ENCODE measurements at regions not wholly inside any gene's neighbourhood (a gene's known extent, or its start where the extent isn't known, plus 50 kb on each side); places are given as distances from the start of the nearest gene placed in this dataset.
"Not testable (repeated sequence)": the region's sequence is repeated elsewhere in the genome, so short reads cannot be mapped to it uniquely, and the experiment has no call there.

- not testable (repeated sequence) for H3K4me3 ChIP-seq (ENCODE audit: low read length); H3K27ac ChIP-seq (ENCODE audit: low read length); H3K9me3 ChIP-seq (ENCODE audit: insufficient read depth, low read depth, low read length); H3K9ac ChIP-seq (ENCODE audit: low read depth, low read length); H3K4me1 ChIP-seq (ENCODE audit: insufficient read depth, low read length); H3K27me3 ChIP-seq (ENCODE audit: insufficient read depth, low read length); H3K36me3 ChIP-seq (ENCODE audit: insufficient read depth, low read depth, low read length)
These were observed 274.9 kb upstream of the KIAA1217 start for GRCh38 chr10:23934023-23934422.

DNA sequence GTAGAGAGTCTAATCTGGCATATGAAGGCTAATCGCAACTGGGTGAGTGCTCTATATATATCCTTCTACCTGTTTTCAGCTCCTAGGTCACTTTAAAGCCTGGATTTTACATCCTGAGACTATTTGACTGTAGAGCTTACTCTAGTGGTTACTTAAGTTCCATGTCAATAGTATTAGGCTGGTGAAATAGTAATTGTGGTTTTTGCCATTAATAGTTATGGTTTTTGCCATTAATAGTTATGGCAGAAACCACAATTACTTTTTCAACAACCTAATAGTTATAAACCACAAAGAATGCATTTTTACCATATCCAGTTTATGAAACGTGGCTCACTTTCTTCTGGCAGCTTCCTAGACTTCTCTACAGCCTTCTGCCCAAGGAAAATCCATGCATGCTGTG is 263.1 kb upstream of the KIAA1217 start:
- H3K36me3 ChIP-seq (ENCODE audit: insufficient read depth, low read depth, low read length), result no peaks in the 10 kb centered on the region
- H3K9me3 ChIP-seq (ENCODE audit: insufficient read depth, low read depth, low read length), result no peaks in the 10 kb centered on the region
- H3K27me3 ChIP-seq (ENCODE audit: insufficient read depth, low read length), result no peaks in the 10 kb centered on the region
- H3K27ac ChIP-seq (ENCODE audit: low read length), result no peak overlapping the region
- no peak overlapping the region for H3K4me3 ChIP-seq (ENCODE audit: low read length)
- no peaks in the 10 kb centered on the region for H3K4me1 ChIP-seq (ENCODE audit: insufficient read depth, low read length)
- H3K9ac ChIP-seq (ENCODE audit: low read depth, low read length), result no peak overlapping the region

DNA sequence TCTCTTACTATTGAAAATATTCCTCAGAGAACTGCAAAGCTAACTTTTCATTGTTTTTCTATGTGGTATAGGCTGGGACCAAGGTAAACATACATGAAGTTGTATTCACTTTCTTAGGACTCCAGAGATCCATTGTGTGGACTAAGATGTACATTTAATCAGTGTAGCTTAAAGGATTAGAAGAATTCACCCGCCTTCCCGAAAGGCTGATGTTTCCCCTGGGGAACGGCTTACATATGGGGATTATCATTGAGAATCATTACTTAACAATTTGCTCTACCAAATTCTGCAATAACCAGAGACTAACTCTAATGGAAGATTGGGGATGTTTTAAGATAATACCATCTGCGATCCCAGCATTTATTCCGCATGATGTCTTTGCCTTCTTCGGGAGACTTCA is 257.1 kb upstream of the KIAA1217 start:
- H3K27ac ChIP-seq (ENCODE audit: low read length), result no peak overlapping the region
- no peaks in the 10 kb centered on the region for H3K4me1 ChIP-seq (ENCODE audit: insufficient read depth, low read length)
- no peaks in the 10 kb centered on the region for H3K27me3 ChIP-seq (ENCODE audit: insufficient read depth, low read length)
- no peaks in the 10 kb centered on the region for H3K36me3 ChIP-seq (ENCODE audit: insufficient read depth, low read depth, low read length)
- peaks cover 18% of the 10 kb centered on the region for H3K9me3 ChIP-seq (ENCODE audit: insufficient read depth, low read depth, low read length)
- no peak overlapping the region for H3K9ac ChIP-seq (ENCODE audit: low read depth, low read length)
- no peak overlapping the region for H3K4me3 ChIP-seq (ENCODE audit: low read length)

- Histone ChIP-seq H3K4me1 (ENCODE audit: insufficient read depth, low read length) (no peaks in the 10 kb centered on the region), H3K9ac (ENCODE audit: low read depth, low read length) (no peak overlapping the region), H3K9me3 (ENCODE audit: insufficient read depth, low read depth, low read length) (peaks cover 18% of the 10 kb centered on the region)
These were observed 253.3 kb upstream of the KIAA1217 start for GRCh38 chr10:23955456-23956225.

GRCh38 chr10:23965123-23965522 is 243.8 kb upstream of the KIAA1217 start:
- Histone ChIP-seq H3K9ac (ENCODE audit: low read depth, low read length) (no peak overlapping the region), H3K27me3 (ENCODE audit: insufficient read depth, low read length) (no peaks in the 10 kb centered on the region), H3K36me3 (ENCODE audit: insufficient read depth, low read depth, low read length) (no peaks in the 10 kb centered on the region)

More at GRCh38 chr10:23955456-23956225, 253.3 kb upstream of the KIAA1217 start:
- H3K4me3 ChIP-seq (ENCODE audit: low read length), result no peak overlapping the region
- H3K27ac ChIP-seq (ENCODE audit: low read length), result no peak overlapping the region
- no peaks in the 10 kb centered on the region for H3K27me3 ChIP-seq (ENCODE audit: insufficient read depth, low read length)
- H3K36me3 ChIP-seq (ENCODE audit: insufficient read depth, low read depth, low read length), result no peaks in the 10 kb centered on the region

DNA sequence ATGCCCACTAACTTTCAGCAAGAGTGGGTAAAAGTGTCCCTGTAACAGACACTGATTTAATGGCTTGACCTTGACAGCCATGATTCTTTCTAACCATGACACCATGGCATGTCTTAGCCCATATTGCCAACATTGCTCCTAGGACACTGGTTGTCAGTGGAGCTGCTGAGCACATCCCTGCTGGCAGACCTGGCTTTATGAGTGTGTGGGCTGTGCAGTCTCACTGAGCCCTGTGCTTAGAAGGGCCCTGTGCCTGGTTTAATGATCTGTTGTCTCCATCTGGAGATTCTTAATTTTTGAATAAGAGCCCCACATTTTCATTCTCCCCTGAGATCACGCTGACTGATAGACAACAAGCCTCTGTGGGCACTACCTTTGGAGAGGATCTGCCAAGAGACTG is 243.1 kb upstream of the KIAA1217 start:
- Histone ChIP-seq H3K36me3 (ENCODE audit: insufficient read depth, low read depth, low read length) (no peaks in the 10 kb centered on the region), H3K9me3 (ENCODE audit: insufficient read depth, low read depth, low read length) (no peaks in the 10 kb centered on the region), H3K4me3 (ENCODE audit: low read length) (no peak overlapping the region), H3K27me3 (ENCODE audit: insufficient read depth, low read length) (no peaks in the 10 kb centered on the region), H3K27ac (ENCODE audit: low read length) (no peak overlapping the region), H3K9ac (ENCODE audit: low read depth, low read length) (no peak overlapping the region), H3K4me1 (ENCODE audit: insufficient read depth, low read length) (peaks cover under 1% of the 10 kb centered on the region; the same call in 1 of the 2 replicates)

More at GRCh38 chr10:23965123-23965522, 243.8 kb upstream of the KIAA1217 start:
- no peaks in the 10 kb centered on the region for H3K9me3 ChIP-seq (ENCODE audit: insufficient read depth, low read depth, low read length)
- H3K27ac ChIP-seq (ENCODE audit: low read length), result no peak overlapping the region
- no peak overlapping the region for H3K4me3 ChIP-seq (ENCODE audit: low read length)
- no peaks in the 10 kb centered on the region for H3K4me1 ChIP-seq (ENCODE audit: insufficient read depth, low read length)

- Histone ChIP-seq H3K36me3 (ENCODE audit: insufficient read depth, low read depth, low read length) (no peaks in the 10 kb centered on the region), H3K9ac (ENCODE audit: low read depth, low read length) (no peak overlapping the region), H3K4me3 (ENCODE audit: low read length) (no peak overlapping the region), H3K9me3 (ENCODE audit: insufficient read depth, low read depth, low read length) (no peaks in the 10 kb centered on the region), H3K27me3 (ENCODE audit: insufficient read depth, low read length) (no peaks in the 10 kb centered on the region), H3K4me1 (ENCODE audit: insufficient read depth, low read length) (peaks cover 5% of the 10 kb centered on the region; the same call in 1 of the 2 replicates), H3K27ac (ENCODE audit: low read length) (no peak overlapping the region)
These were observed 242.4 kb upstream of the KIAA1217 start for GRCh38 chr10:23966504-23967051.

- peaks cover 5% of the 10 kb centered on the region; the same call in 1 of the 2 replicates for H3K4me1 ChIP-seq (ENCODE audit: insufficient read depth, low read length)
- no peak overlapping the region for H3K9ac ChIP-seq (ENCODE audit: low read depth, low read length)
- H3K36me3 ChIP-seq (ENCODE audit: insufficient read depth, low read depth, low read length), result no peaks in the 10 kb centered on the region
- no peak overlapping the region for H3K27ac ChIP-seq (ENCODE audit: low read length)
- H3K9me3 ChIP-seq (ENCODE audit: insufficient read depth, low read depth, low read length), result no peaks in the 10 kb centered on the region
- H3K4me3 ChIP-seq (ENCODE audit: low read length), result no peak overlapping the region
- H3K27me3 ChIP-seq (ENCODE audit: insufficient read depth, low read length), result no peaks in the 10 kb centered on the region
These were observed 240.6 kb upstream of the KIAA1217 start for GRCh38 chr10:23968301-23968700.

- Histone ChIP-seq H3K27ac (ENCODE audit: low read length) (no peak overlapping the region), H3K4me3 (ENCODE audit: low read length) (no peak overlapping the region), H3K36me3 (ENCODE audit: insufficient read depth, low read depth, low read length) (no peaks in the 10 kb centered on the region), H3K9ac (ENCODE audit: low read depth, low read length) (no peak overlapping the region), H3K4me1 (ENCODE audit: insufficient read depth, low read length) (peaks cover 5% of the 10 kb centered on the region; the same call in 1 of the 2 replicates), H3K27me3 (ENCODE audit: insufficient read depth, low read length) (no peaks in the 10 kb centered on the region), H3K9me3 (ENCODE audit: insufficient read depth, low read depth, low read length) (no peaks in the 10 kb centered on the region)
These were observed 234.1 kb upstream of the KIAA1217 start for GRCh38 chr10:23974746-23975272.

DNA sequence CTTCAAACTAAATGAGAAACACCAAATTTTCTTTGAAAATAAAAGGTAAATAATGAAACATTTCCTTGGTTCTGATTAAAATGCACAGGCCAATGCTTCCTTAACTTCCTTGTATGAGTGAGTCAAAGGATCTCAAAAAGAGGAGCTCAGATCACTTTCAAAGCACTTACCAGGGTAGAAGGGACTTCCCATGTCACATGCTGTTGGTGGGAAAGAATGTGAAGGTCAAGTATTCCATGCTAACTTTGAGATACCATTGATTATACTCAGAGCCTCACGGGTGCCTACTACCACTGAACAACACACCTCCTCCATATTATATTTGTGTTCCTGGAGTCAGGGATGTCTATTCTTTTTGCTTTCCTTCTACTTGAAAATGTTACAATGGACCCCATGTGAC is 233.5 kb upstream of the KIAA1217 start:
- Histone ChIP-seq H3K4me3 (ENCODE audit: low read length) (no peak overlapping the region), H3K36me3 (ENCODE audit: insufficient read depth, low read depth, low read length) (no peaks in the 10 kb centered on the region), H3K9me3 (ENCODE audit: insufficient read depth, low read depth, low read length) (no peaks in the 10 kb centered on the region), H3K4me1 (ENCODE audit: insufficient read depth, low read length) (peaks cover 5% of the 10 kb centered on the region; the same call in 1 of the 2 replicates), H3K9ac (ENCODE audit: low read depth, low read length) (no peak overlapping the region), H3K27ac (ENCODE audit: low read length) (no peak overlapping the region), H3K27me3 (ENCODE audit: insufficient read depth, low read length) (no peaks in the 10 kb centered on the region)

GRCh38 chr10:23976275-23976674 is 232.7 kb upstream of the KIAA1217 start:
- no peak overlapping the region for H3K4me3 ChIP-seq (ENCODE audit: low read length)
- no peak overlapping the region for H3K27ac ChIP-seq (ENCODE audit: low read length)
- peaks cover 3% of the 10 kb centered on the region; the same call in 1 of the 2 replicates for H3K4me1 ChIP-seq (ENCODE audit: insufficient read depth, low read length)
- no peaks in the 10 kb centered on the region for H3K27me3 ChIP-seq (ENCODE audit: insufficient read depth, low read length)
- no peaks in the 10 kb centered on the region for H3K36me3 ChIP-seq (ENCODE audit: insufficient read depth, low read depth, low read length)
- H3K9me3 ChIP-seq (ENCODE audit: insufficient read depth, low read depth, low read length), result no peaks in the 10 kb centered on the region
- H3K9ac ChIP-seq (ENCODE audit: low read depth, low read length), result no peak overlapping the region

GRCh38 chr10:23978317-23978716 is 230.6 kb upstream of the KIAA1217 start:
- no peaks in the 10 kb centered on the region for H3K36me3 ChIP-seq (ENCODE audit: insufficient read depth, low read depth, low read length)
- no peaks in the 10 kb centered on the region for H3K27me3 ChIP-seq (ENCODE audit: insufficient read depth, low read length)
- H3K27ac ChIP-seq (ENCODE audit: low read length), result no peak overlapping the region
- H3K4me3 ChIP-seq (ENCODE audit: low read length), result no peak overlapping the region
- H3K9ac ChIP-seq (ENCODE audit: low read depth, low read length), result no peak overlapping the region
- H3K9me3 ChIP-seq (ENCODE audit: insufficient read depth, low read depth, low read length), result no peaks in the 10 kb centered on the region
- 0 out of 2 replicates have a peak, but pooled peaks cover 2% of the 10 kb centered on the region for H3K4me1 ChIP-seq (ENCODE audit: insufficient read depth, low read length)

All from iPS-20b (cell line).